Lower leg skin (tissue), 3 donors: ENCODE measurements at regions not wholly inside any gene's neighbourhood (a gene's known extent, or its start where the extent isn't known, plus 50 kb on each side); places are given as distances from the start of the nearest gene placed in this dataset.

ENCODE experiments used
- CTCF ChIP-seq, 3 donors: fragments of 450-650 bp; IDR thresholded peaks; one replicate each; pipeline ENCODE4 v1.5.1; 2016; ENCODE audit warnings: antibody characterized with exemption in 3 of 3, mild to moderate bottlenecking in 3 of 3, moderate library complexity in 2 of 3
- POLR2A ChIP-seq, 2 donors: fragments of 450-650 bp; IDR thresholded peaks; one replicate each; pipeline ENCODE4 v1.6.1; 2016 to 2017; ENCODE audit warnings: antibody characterized with exemption in 2 of 2, mild to moderate bottlenecking in 1 of 2, moderate library complexity in 1 of 2

GRCh38 chr3:67828486-67829010, 174.1 kb upstream of the SUCLG2 start:
- TF ChIP-seq CTCF (IDR thresholded peaks at IDR 0.05): no peak
- TF ChIP-seq POLR2A (IDR thresholded peaks at IDR 0.05): no peak
